Neural cell (in vitro differentiated cells): ENCODE measurements at regions not wholly inside any gene's neighbourhood (a gene's known extent, or its start where the extent isn't known, plus 50 kb on each side); places are given as distances from the start of the nearest gene placed in this dataset.

ENCODE experiments used
- H2AFZ ChIP-seq: fragments of 200-600, 300-800 bp; sonication (generic), shearing (Covaris generic); 2 replicates; pipeline ENCODE4 v1.6.0; 2014; ENCODE audit warnings: low read depth, mild to moderate bottlenecking, antibody characterized with exemption, low read length, moderate library complexity
- H3F3A ChIP-seq: fragments of 200-600 bp; shearing (Covaris generic); 2 replicates; pipeline ENCODE4 v1.6.1; 2016; ENCODE audit warnings: mild to moderate bottlenecking, moderate library complexity, mixed read lengths, antibody characterized with exemption, low read length; ENCODE audit not compliant: insufficient read depth, poor library complexity, severe bottlenecking
- H3K27ac ChIP-seq: fragments of 200-600, 300-800 bp; sonication (generic), shearing (Covaris generic); 2 replicates; pipeline ENCODE4 v1.5.1; 2014; ENCODE audit warnings: mild to moderate bottlenecking, low read length, moderate library complexity
- H3K27me3 ChIP-seq: fragments of 300-800, 200-600 bp; sonication (generic), shearing (Covaris generic); 2 replicates; pipeline ENCODE4 v1.6.0; 2014; ENCODE audit warnings: mild to moderate bottlenecking, low read depth, low read length, moderate library complexity; ENCODE audit not compliant: insufficient read depth
- H3K36me3 ChIP-seq: fragments of 300-800, 200-600 bp; sonication (generic), shearing (Covaris generic); 2 replicates; pipeline ENCODE4 v1.5.1; 2014; ENCODE audit warnings: mild to moderate bottlenecking, antibody characterized with exemption, low read length, moderate library complexity; ENCODE audit not compliant: insufficient read depth
- H3K4me2 ChIP-seq: fragments of 300-800, 200-600 bp; sonication (generic), shearing (Covaris generic); 2 replicates; pipeline ENCODE4 v1.6.0; 2014; ENCODE audit warnings: mild to moderate bottlenecking, low read length
- H3K4me3 ChIP-seq: fragments of 300-800, 200-600 bp; sonication (generic), shearing (Covaris generic); 2 replicates; pipeline ENCODE4 v1.5.1; 2014; ENCODE audit warnings: mild to moderate bottlenecking, low read length, moderate library complexity
- H3K79me2 ChIP-seq: fragments of 200-600 bp; shearing (Covaris generic); replicated peaks from 2 replicates; pipeline ENCODE4 v1.6.0; 2014; ENCODE audit warnings: mild to moderate bottlenecking, low read length, moderate library complexity; ENCODE audit not compliant: insufficient read depth
- H3K9ac ChIP-seq: fragments of 300-800, 200-600 bp; sonication (generic), shearing (Covaris generic); 2 replicates; pipeline ENCODE4 v1.6.1; 2016; ENCODE audit warnings: mild to moderate bottlenecking, low read length, mixed read lengths
- H3K9me2 ChIP-seq: fragments of 200-600 bp; shearing (Covaris generic); 2 replicates; pipeline ENCODE4 v1.6.1; 2016; ENCODE audit warnings: mild to moderate bottlenecking, low read length, mixed read lengths; ENCODE audit not compliant: insufficient read depth
- H3K9me3 ChIP-seq: fragments of 200-600, 300-800 bp; sonication (generic), shearing (Covaris generic); 2 replicates; pipeline ENCODE4 v1.6.1; 2016; ENCODE audit warnings: mild to moderate bottlenecking, mixed run types, low read length, moderate library complexity, mixed read lengths
- H4K20me1 ChIP-seq: fragments of 200-600 bp; shearing (Covaris generic); 2 replicates; pipeline ENCODE4 v1.6.1; 2016; ENCODE audit warnings: mild to moderate bottlenecking, mixed run types; ENCODE audit not compliant: insufficient read depth
- EP300 ChIP-seq: fragments of 450-650 bp; conservative IDR thresholded peaks from 2 replicates; pipeline ENCODE4 v1.6.1; 2014; ENCODE audit warnings: antibody characterized with exemption, mild to moderate bottlenecking, moderate library complexity; ENCODE audit not compliant: poor library complexity, severe bottlenecking
- EZH2 ChIP-seq: fragments of 200-600, 300-800 bp; shearing (Covaris generic), sonication (generic); IDR thresholded peaks from 2 replicates; pipeline ENCODE4 v1.6.1; 2014; ENCODE audit warnings: antibody characterized with exemption, low read length, borderline replicate concordance, mild to moderate bottlenecking; ENCODE audit not compliant: insufficient read depth, poor library complexity, severe bottlenecking
- MXI1 ChIP-seq: fragments of 450-650 bp; conservative IDR thresholded peaks from 2 replicates; pipeline ENCODE4 v1.6.1; 2014; ENCODE audit warnings: antibody characterized with exemption, mild to moderate bottlenecking; ENCODE audit not compliant: poor library complexity, severe bottlenecking
- POLR2AphosphoS5 ChIP-seq: IDR thresholded peaks from 2 replicates; pipeline ENCODE4 v1.6.1; 2012
- RAD21 ChIP-seq: fragments of 450-650 bp; conservative IDR thresholded peaks from 2 replicates; pipeline ENCODE4 v1.6.1; 2014; ENCODE audit warnings: antibody characterized with exemption, mild to moderate bottlenecking, moderate library complexity
- REST ChIP-seq: IDR thresholded peaks from 2 replicates; pipeline ENCODE4 v1.6.1; 2012; ENCODE audit warnings: borderline replicate concordance
- SMC3 ChIP-seq: fragments of 450-650 bp; conservative IDR thresholded peaks from 2 replicates; pipeline ENCODE4 v1.6.1; 2014; ENCODE audit warnings: antibody characterized with exemption, mild to moderate bottlenecking, moderate library complexity; ENCODE audit not compliant: poor library complexity
- TAF1 ChIP-seq: IDR thresholded peaks from 2 replicates; pipeline ENCODE4 v1.6.1; 2012; ENCODE audit warnings: low read depth
- TF ChIP-seq, protein P1 (sequence below): fragments of 450-650 bp; IDR thresholded peaks from 2 replicates; pipeline ENCODE4 v1.5.1; 2014; ENCODE audit warnings: antibody characterized with exemption, mild to moderate bottlenecking, moderate library complexity; ENCODE audit not compliant: poor library complexity, severe bottlenecking

GRCh38 chr11:44409558-44410236 is 99.8 kb upstream of the ALX4 start:
- no peak overlapping the region for H3K27ac ChIP-seq
- H3K4me3 ChIP-seq = no peak overlapping the region
- H3K9me2 ChIP-seq = no peaks in the 10 kb centered on the region
- no peaks in the 10 kb centered on the region for H3K79me2 ChIP-seq
- no peaks in the 10 kb centered on the region for H3F3A ChIP-seq
- no peak overlapping the region for H3K9ac ChIP-seq
- H3K27me3 ChIP-seq = no peaks in the 10 kb centered on the region
- H3K9me3 ChIP-seq = no peaks in the 10 kb centered on the region
- no peak for TF ChIP-seq TAF1
- TF ChIP-seq EZH2 = no peak
- TF ChIP-seq RAD21 = no peak
- no peak overlapping the region for H3K4me2 ChIP-seq
- H3K36me3 ChIP-seq = no peaks in the 10 kb centered on the region
- no peaks in the 10 kb centered on the region for H4K20me1 ChIP-seq
- H2AFZ ChIP-seq = no peak overlapping the region

- no peak overlapping the region for H3K27ac ChIP-seq
- no peaks in the 10 kb centered on the region for H3K79me2 ChIP-seq
- no peaks in the 10 kb centered on the region for H3K27me3 ChIP-seq
- no peaks in the 10 kb centered on the region for H3K9me2 ChIP-seq
- H3K4me3 ChIP-seq = no peak overlapping the region
- H4K20me1 ChIP-seq = no peaks in the 10 kb centered on the region
- no peak overlapping the region for H2AFZ ChIP-seq
- no peak overlapping the region for H3K9ac ChIP-seq
- TF ChIP-seq RAD21 (no peak), TAF1 (no peak), REST (no peak), MXI1 (no peak), EP300 (no peak), POLR2AphosphoS5 (no peak), SMC3 (no peak), EZH2 (no peak)
- TF ChIP-seq, protein P1, sequence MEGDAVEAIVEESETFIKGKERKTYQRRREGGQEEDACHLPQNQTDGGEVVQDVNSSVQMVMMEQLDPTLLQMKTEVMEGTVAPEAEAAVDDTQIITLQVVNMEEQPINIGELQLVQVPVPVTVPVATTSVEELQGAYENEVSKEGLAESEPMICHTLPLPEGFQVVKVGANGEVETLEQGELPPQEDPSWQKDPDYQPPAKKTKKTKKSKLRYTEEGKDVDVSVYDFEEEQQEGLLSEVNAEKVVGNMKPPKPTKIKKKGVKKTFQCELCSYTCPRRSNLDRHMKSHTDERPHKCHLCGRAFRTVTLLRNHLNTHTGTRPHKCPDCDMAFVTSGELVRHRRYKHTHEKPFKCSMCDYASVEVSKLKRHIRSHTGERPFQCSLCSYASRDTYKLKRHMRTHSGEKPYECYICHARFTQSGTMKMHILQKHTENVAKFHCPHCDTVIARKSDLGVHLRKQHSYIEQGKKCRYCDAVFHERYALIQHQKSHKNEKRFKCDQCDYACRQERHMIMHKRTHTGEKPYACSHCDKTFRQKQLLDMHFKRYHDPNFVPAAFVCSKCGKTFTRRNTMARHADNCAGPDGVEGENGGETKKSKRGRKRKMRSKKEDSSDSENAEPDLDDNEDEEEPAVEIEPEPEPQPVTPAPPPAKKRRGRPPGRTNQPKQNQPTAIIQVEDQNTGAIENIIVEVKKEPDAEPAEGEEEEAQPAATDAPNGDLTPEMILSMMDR = no peak
- H3F3A ChIP-seq = no peaks in the 10 kb centered on the region
- H3K9me3 ChIP-seq = no peaks in the 10 kb centered on the region
- H3K36me3 ChIP-seq = no peaks in the 10 kb centered on the region
- no peak overlapping the region for H3K4me2 ChIP-seq
These were observed 106.8 kb upstream of the ALX4 start for GRCh38 chr11:44416776-44417175.
